HG02885 (cell line): ENCODE measurements at regions not wholly inside any gene's neighbourhood (a gene's known extent, or its start where the extent isn't known, plus 50 kb on each side); places are given as distances from the start of the nearest gene placed in this dataset.

Experiments used
- ATAC-seq: cut with Tn5 transposase; IDR thresholded peaks from one replicate; pipeline ENCODE4 v1.9.1; 2021; ENCODE audit warnings: mild to moderate bottlenecking; ENCODE audit not compliant: unreplicated experiment, poor library complexity

DNA sequence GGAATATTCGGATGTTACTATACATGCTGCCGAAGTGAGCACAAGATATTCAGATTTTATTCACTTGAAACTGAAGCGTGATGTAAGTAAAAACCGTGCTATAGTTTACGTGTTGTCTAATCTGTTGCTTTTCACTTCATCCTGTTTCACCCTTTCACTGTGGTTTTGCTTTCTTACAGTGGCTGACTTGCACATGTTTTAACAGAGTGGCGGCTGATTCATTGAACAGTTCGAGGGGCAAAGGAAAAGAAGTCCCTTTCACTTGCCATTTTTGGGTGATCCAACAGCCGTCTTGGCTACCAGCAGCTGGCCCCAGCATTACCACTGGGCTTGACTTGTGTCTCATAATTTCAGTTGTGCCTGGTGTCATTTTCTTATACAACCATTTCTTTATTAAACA, 134.0 kb downstream of the IRX1 start:
- no peak for ATAC-seq

DNA sequence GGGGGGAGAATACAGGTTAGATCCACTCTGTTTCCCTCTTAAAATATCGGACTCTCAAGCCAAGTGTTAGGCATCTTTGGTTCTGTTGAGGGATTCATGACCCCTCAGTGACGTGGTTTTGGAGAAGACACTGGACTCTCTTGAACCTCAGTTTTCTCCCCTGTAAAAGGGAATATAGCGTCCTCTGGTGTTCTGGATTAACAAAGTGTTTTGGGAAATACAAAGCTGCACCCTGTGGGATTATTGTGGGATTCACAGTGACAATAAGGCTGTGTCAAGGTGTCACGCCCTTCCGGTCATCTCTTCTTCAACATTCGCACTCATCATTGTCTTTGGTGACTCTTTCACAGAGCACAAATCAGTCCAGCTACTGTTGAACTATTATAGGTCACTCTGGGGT, 139.0 kb downstream of the IRX1 start:
- no peak for ATAC-seq

DNA sequence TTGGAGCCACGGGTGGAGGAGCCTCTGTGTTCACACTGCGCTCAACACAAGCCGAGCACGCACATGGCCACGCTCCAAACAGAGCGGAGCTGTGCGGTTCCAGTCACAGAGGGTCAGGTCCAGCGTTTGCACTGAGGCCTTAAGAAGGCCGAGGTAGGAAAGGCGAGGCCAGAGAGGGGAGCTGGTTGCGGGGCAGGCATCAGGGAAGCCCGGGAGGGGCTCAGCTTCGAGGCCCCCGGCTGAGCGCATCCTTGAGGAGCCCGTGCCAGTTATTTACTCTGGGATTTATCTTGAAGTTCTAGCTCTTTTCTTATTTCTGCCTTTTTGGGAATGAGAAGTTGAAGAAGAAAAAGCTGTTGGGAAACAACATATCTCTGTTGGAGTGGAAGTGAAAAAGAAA, 140.8 kb downstream of the IRX1 start:
- no peak for ATAC-seq

- no peak for ATAC-seq
These were observed 141.3 kb downstream of the IRX1 start for GRCh38 chr5:3736926-3737325.

GRCh38 chr5:3738919-3739318, 143.3 kb downstream of the IRX1 start:
- no peak for ATAC-seq

DNA sequence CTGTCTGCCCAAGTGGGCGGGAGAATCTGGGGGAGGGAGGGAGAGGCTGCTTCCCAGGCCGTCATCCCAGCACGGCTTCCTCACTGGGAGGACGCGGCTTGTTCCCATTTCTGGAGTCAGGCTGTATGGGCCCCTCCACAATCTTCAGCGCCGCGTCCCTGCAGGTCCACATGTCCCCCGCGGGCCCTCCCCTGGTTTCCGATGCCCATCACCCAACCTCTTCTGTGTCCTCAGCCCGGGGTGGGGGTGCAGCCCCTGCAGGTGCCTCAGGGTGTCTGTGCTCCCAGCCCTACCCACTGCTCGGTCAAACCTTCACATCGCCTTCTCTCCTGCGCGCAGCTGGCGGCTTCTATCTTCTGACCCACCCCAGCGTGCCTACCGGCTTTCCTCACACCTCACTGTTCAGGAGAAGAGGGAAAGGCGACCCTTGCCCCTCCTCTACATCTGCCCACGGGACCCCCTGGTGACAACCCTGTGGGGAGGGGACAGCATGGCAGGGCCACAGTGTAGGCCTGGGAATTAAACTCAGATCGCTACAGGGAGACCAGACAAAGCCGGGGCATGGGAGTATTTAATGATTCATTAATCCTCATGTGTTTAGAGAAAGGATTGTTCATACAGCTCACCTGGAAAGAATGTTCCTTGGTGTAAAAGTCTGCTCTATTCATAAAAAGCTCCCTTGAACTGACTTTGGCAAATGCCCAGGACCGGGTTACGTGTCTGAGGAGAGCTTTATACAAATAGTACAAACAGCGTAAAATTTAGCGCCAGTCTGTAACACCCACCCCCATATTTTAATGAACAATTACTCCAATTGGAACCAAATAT, 145.1 kb downstream of the IRX1 start:
- ATAC-seq, result no peak

DNA sequence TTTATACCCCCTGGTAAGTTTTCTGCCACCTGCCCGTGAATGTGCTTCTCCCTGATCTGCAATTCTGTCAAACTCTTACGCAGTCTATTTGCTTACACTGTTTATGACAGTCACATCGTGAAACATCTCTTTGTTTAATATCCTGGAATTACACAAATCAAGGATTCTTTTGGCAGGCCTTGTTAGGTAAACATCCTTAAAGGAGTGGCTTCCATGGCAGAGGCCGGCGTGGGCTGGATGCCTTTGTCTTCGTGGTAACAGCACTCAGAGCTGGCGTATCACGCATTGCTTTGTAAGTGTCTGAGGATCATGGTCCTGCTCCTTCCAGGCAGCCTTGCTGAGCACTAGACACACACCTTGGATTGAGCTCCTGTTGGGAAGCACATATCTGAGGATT, 145.7 kb downstream of the IRX1 start:
- ATAC-seq, result no peak

GRCh38 chr5:3742750-3743149, 147.1 kb downstream of the IRX1 start:
- no peak for ATAC-seq

DNA sequence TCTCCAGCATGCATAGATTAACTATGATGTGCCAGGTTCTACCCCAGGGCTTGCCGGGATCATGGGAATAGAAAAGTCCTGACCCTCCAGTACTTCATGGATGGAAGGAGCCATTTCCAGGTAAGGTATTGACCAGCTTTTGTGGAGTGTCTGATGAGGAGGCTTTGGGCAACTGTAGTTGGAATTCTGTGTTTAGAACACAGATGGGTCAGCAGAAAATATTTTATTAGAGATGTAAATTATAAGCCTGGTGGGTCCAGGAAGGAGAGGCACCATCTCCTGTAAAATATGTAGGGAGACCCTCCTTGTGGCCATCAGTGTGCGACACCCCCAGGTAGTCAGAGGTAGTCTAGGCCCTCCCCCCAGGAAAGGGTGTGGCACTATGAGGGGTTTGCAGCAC, 156.2 kb downstream of the IRX1 start:
- no peak for ATAC-seq

GRCh38 chr5:3778000-3778550, 182.4 kb downstream of the IRX1 start:
- ATAC-seq, result no peak

DNA sequence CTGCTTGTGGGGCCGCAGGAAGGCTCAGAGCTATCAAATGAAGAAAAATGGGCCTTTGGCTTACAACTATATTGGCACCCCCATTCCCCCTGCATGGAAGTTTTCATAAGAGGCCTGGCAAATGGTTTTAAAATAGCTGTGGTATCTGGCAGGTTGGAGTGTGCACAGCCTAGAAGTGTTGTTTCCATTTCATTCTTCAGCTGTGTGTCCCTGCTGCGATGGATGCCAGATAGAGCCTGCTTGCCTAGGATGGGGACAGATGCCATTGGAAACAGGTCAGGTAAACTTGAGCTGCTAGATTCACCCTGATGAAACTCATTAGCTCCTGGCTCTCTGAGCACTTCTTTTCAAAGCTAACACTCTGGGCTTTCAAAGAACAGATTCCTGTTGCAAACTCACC, 183.3 kb downstream of the IRX1 start:
- ATAC-seq, result no peak

GRCh38 chr5:3780278-3780677, 184.6 kb downstream of the IRX1 start:
- no peak for ATAC-seq

GRCh38 chr5:3780907-3781306, 185.3 kb downstream of the IRX1 start:
- no peak for ATAC-seq

DNA sequence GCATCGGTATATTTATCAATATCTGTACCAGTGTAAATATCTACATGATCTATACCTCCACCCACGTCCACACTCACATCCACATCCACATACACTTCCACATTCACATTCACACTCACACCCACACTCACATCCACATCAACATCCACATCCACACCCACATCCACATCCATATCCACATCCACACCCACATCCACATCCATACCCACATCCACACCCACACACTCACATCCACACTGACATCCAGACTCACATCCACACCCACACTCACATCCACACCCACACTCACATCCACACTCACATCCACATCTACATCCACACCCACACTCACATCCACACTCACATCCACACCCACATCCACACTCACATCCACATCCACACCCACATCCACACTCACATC, 189.2 kb downstream of the IRX1 start:
- no peak for ATAC-seq

DNA sequence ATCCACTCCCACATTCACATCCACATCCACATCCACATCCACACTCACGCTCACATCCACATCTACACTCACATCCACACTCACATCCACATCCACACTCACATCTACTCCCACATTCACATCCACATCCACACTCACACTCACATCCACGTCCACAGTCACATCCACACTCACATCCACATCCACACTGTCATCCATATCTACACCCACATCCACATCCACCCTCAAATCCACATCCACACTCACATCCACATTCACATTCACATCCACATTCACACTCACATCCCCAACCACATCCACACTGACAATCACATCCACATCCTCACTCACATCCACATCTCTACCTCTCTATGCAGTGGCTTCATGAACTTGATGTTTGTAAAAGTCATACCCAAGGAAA, 190.5 kb downstream of the IRX1 start:
- no peak for ATAC-seq

DNA sequence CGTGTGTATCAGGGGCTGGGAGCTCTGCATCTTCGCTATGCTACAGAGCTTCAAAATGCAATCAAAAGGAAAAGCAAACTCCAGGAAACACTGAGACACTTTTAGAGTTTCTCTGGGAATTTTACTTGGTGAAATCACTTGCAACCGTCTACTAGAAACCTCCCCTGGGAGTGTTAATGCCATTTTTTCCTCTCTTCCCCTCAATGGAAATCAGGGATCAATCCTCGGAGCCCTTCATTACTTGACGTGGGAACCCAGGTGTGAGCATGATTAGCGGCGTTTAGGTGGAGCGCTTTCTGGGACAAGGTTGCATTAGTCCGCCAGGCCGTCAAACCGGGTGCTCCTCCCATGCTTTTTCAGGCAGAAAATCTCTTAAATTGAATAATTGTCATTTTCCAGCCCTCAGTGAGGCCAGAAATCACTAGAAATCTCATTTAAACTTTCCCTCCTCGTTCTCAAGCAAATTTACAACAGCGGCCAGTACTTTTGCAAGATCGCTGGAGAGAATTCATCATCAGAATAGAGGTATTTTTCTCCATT, 191.3 kb downstream of the IRX1 start:
- ATAC-seq, result no peak

DNA sequence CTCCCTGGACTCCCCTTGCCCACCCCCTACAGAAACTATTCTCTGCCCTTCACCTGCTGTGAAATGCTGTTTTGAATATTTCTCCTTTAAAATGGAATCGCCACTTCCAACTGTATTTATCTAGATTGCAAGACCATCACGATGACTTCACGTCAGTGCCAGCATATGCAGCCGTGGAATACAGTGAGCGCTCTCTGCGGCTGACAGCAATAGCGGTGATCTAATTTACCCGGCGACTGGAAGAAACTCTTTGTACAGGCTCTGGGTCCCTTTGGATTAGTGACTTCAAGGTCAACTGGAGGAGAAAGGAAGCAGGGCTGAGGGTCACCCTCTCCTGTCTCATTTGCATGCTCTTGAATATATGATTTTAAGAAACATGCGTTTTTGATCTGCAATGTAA, 192.0 kb downstream of the IRX1 start:
- ATAC-seq, result no peak

DNA sequence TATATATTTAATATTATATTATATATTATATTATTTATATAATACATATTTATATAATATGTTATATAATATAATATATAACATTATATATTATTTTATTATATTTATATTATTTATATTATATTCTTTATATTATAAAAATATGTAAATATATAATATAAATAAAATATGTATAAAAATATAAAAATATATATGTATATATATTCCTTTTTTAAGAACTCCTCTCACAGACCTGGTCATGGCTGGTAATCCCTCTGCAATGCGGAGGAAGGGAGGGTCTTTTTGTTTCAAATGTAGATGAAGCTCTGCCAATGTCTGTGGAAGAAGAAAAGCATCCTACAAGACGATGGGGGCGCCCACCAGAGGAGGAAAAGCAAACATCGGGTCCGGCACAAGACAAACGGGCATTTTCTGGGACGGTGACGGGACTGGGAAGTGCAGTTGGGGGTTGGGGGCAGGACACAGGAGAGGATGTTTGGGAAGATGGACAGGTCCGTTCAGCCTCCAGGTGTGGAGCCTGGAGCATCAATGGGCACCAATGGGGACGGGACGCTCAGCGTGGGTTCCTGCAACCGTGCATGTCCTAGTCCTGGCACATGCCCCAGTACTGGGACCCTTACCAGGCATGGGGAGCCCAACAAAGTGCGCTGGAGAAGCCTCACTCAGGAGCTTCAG, 194.0 kb downstream of the IRX1 start:
- no peak for ATAC-seq

GRCh38 chr5:3793162-3793561, 197.5 kb downstream of the IRX1 start:
- ATAC-seq, result no peak

- no peak for ATAC-seq
These were observed 199.0 kb downstream of the IRX1 start for GRCh38 chr5:3794611-3795010.

- no peak for ATAC-seq
These were observed 201.1 kb downstream of the IRX1 start for GRCh38 chr5:3796736-3797135.
